ENCODE measurements at regions not wholly inside any gene's neighbourhood (a gene's known extent, or its start where the extent isn't known, plus 50 kb on each side); places are given as distances from the start of the nearest gene placed in this dataset.
"Not testable (repeated sequence)": the region's sequence is repeated elsewhere in the genome, so short reads cannot be mapped to it uniquely, and the experiment has no call there.

DNA sequence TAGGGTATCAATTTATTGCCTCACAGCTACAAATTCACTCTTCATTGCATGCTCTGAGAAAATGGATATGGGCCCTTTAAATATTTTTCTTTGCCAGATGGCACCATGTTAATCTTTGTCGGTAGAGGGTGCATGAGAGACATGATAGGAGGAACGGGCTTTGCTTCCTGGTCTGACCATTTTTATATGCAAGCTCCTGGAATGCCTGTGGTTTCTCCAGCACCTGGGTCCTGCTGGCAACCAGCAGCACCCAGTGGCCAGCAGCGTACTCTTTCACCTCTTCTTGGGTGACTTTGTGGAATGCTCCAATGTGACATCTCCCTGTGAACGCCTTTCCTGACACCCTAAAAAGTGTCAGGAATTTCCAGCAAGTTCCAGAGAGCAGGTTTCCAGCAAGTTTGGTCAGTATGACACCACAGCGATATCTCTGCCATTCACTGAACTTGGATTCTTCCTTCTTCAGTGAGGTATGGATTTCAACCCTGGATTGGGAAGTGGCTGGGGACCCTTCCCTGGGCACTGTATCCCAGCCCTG is 140.3 kb upstream of the PGRMC2 start:
- no peaks in the 10 kb centered on the region for H3K27me3 ChIP-seq (ENCODE audit: control insufficient read depth, insufficient read depth, low read length)
- no peak for FAIRE-seq
- peak overlapping the region; percentile 15 for H3K4me3 ChIP-seq (ENCODE audit: low read depth, low read length)
- TF ChIP-seq, protein P1, sequence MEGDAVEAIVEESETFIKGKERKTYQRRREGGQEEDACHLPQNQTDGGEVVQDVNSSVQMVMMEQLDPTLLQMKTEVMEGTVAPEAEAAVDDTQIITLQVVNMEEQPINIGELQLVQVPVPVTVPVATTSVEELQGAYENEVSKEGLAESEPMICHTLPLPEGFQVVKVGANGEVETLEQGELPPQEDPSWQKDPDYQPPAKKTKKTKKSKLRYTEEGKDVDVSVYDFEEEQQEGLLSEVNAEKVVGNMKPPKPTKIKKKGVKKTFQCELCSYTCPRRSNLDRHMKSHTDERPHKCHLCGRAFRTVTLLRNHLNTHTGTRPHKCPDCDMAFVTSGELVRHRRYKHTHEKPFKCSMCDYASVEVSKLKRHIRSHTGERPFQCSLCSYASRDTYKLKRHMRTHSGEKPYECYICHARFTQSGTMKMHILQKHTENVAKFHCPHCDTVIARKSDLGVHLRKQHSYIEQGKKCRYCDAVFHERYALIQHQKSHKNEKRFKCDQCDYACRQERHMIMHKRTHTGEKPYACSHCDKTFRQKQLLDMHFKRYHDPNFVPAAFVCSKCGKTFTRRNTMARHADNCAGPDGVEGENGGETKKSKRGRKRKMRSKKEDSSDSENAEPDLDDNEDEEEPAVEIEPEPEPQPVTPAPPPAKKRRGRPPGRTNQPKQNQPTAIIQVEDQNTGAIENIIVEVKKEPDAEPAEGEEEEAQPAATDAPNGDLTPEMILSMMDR (IDR thresholded peaks at IDR 0.05; ENCODE audit: insufficient read depth, low read length, severe bottlenecking) = peak; percentile 61
- DNase-seq (ENCODE audit: low read depth) = peak; percentile 86
- no peaks in the 10 kb centered on the region for H3K36me3 ChIP-seq (ENCODE audit: control insufficient read depth, insufficient read depth, low read length)

DNA sequence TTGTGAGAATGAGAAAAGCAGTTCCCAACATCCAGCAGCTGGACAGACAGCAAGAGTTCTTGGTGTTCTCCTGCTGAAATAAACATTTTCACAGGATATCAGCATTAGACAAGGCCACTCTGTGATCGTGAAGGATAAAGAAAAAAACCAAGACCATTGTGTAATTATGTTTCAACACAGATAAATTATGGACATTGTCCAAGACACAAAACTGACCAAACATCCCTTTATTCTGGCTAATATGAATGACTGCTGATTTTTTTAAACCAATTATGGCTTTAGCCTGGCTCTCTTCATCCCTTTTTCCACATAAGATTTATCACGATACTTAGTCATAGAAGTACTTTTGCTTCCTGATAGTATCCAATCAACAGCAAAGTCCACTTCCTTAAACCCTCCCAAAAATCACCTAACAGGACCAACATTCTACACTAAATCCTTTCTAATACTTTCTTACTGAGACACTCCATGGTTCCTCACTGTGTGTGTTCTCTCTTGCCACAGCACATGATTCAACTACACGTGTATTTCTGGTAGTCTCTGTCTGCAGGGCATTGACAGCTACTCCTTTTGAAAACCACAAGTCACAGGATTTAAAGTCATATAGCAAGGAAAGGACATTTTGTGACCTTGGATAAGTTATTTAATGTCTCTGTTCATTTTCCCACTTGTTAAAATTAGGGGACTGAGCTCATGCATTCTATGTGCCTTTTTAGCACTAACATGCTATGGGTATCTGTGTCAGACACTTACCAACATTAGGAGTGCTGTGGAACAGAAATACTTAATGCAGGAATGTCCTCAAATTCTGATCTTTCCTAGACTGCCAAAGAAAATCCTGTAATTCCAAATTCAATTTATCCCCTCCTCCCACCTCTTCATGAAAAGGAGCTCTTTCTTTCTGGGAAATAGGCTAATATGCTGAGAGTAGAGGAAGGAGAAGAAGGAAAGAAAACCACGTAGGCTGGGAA is 137.2 kb upstream of the PGRMC2 start:
- FAIRE-seq (no peak), DNase-seq (ENCODE audit: low read depth) (peak; percentile 80)
- Histone ChIP-seq H3K36me3 (ENCODE audit: control insufficient read depth, insufficient read depth, low read length) (no peaks in the 10 kb centered on the region), H3K27me3 (ENCODE audit: control insufficient read depth, insufficient read depth, low read length) (no peaks in the 10 kb centered on the region), H3K4me3 (ENCODE audit: low read depth, low read length) (no peak overlapping the region)
- TF ChIP-seq, protein P1 (IDR thresholded peaks at IDR 0.05; ENCODE audit: insufficient read depth, low read length, severe bottlenecking) = no peak

DNA sequence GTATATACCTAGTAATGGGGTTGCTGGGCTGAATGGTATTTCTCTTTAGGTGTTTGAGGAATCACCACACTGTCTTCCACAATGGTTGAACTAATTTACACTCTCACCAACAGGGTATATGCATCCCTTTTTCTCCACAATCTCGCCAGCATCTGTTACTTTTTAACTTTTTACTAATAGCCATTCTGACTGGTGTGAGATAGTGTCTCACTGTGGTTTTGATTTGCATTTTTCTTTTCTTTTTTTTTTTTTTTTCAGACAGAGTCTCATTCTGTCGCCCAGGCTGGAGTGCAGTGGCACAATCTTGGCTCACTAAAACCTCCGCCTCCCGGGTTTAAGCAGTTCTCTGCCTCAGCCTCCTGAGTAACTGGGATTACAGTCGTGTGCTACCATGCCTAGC is 134.7 kb upstream of the PGRMC2 start:
- FAIRE-seq; H3K36me3 ChIP-seq (ENCODE audit: control insufficient read depth, insufficient read depth, low read length); DNase-seq (ENCODE audit: low read depth); H3K27me3 ChIP-seq (ENCODE audit: control insufficient read depth, insufficient read depth, low read length); H3K4me3 ChIP-seq (ENCODE audit: low read depth, low read length): not testable (repeated sequence)

DNA sequence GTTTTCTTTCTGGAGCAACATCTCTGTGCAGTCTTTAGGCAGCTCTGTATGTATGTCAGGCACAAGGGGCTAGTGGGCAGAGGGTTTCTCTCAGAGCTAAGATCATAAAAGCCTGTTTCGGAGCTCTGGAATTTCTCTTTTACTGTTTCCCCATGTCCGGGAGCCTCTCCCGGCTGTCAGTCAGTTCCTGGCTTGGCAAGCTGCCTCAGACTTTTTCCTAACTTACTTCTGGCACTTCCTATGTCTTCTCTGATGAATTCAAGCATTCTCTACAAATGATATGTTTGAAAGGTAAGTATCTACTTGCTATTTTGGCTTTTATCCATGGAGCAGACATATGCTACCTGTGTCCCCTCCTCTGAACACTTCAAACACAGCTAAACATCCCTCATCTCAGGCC is 129.3 kb upstream of the PGRMC2 start:
- no peak for FAIRE-seq
- DNase-seq (ENCODE audit: low read depth) = no peak
- H3K27me3 ChIP-seq (ENCODE audit: control insufficient read depth, insufficient read depth, low read length) = no peaks in the 10 kb centered on the region
- TF ChIP-seq, protein P1 (IDR thresholded peaks at IDR 0.05; ENCODE audit: insufficient read depth, low read length, severe bottlenecking) = no peak
- H3K4me3 ChIP-seq (ENCODE audit: low read depth, low read length) = no peak overlapping the region
- H3K36me3 ChIP-seq (ENCODE audit: control insufficient read depth, insufficient read depth, low read length) = no peaks in the 10 kb centered on the region

DNA sequence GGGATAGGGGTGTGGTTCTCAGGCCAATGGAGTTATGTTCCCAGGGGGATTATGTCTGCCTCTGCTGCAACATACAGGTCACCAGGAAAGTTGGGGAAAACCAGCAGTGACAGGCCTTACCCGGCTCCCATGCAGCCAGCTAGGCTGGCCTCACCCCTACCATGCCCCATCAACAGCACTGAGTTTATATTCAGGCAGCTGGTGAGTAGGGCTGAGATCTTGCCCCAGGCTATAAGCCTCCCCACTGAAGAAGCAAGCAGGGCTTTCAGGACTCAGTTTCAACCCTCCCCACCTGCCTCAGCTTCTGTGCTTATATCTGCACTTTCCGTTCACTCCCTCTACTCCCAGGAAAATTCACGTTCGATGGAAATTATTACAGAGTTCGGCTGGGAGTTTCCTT is 122.4 kb upstream of the PGRMC2 start:
- Histone ChIP-seq H3K27me3 (ENCODE audit: control insufficient read depth, insufficient read depth, low read length) (no peaks in the 10 kb centered on the region), H3K36me3 (ENCODE audit: control insufficient read depth, insufficient read depth, low read length) (no peaks in the 10 kb centered on the region), H3K4me3 (ENCODE audit: low read depth, low read length) (no peak overlapping the region)
- no peak for DNase-seq (ENCODE audit: low read depth)
- FAIRE-seq = no peak
- TF ChIP-seq, protein P1 (IDR thresholded peaks at IDR 0.05; ENCODE audit: insufficient read depth, low read length, severe bottlenecking) = no peak

DNA sequence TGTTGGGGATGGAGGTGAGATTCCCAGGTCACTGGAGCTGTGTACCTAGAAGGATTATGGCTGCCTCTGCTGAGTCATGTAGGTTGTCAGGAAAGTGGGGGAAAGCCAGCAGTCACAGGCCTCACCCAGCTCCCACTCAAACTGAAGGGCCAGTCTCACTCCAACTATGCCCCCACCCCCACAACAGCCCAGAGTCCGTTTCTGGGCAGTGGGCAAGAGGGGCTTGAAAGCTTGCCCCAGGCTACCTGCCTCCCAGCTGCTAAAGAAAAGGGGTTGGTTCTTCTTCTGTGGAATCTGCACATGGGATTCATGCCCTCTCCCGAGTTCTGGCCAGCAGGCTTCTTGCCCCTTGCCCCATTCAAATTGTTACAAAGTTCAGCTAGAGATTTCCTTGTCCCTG is 116.0 kb upstream of the PGRMC2 start:
- Histone ChIP-seq H3K36me3 (ENCODE audit: control insufficient read depth, insufficient read depth, low read length) (no peaks in the 10 kb centered on the region), H3K4me3 (ENCODE audit: low read depth, low read length) (no peak overlapping the region), H3K27me3 (ENCODE audit: control insufficient read depth, insufficient read depth, low read length) (no peaks in the 10 kb centered on the region)
- DNase-seq (ENCODE audit: low read depth) (no peak), FAIRE-seq (no peak)
- TF ChIP-seq, protein P1 (IDR thresholded peaks at IDR 0.05; ENCODE audit: insufficient read depth, low read length, severe bottlenecking) = no peak

Measured in bronchial epithelial cell (primary cell).